AG10803 (cell line): ENCODE measurements at regions not wholly inside any gene's neighbourhood (a gene's known extent, or its start where the extent isn't known, plus 50 kb on each side); places are given as distances from the start of the nearest gene placed in this dataset.

Experiments used
- DNase-seq: peaks from one replicate; pipeline ENCODE4 v3.0.0; 2010; ENCODE audit warnings: low read depth
- H3K4me3 ChIP-seq: 2 replicates; pipeline ENCODE4 v1.5.1; 2011; ENCODE audit warnings: mild to moderate bottlenecking, low read length, control low read depth
- TF ChIP-seq, protein P1 (sequence below): conservative IDR thresholded peaks from 2 replicates; pipeline ENCODE4 v1.5.1; 2011; ENCODE audit warnings: mild to moderate bottlenecking, low read length, control low read depth, inconsistent platforms

DNA sequence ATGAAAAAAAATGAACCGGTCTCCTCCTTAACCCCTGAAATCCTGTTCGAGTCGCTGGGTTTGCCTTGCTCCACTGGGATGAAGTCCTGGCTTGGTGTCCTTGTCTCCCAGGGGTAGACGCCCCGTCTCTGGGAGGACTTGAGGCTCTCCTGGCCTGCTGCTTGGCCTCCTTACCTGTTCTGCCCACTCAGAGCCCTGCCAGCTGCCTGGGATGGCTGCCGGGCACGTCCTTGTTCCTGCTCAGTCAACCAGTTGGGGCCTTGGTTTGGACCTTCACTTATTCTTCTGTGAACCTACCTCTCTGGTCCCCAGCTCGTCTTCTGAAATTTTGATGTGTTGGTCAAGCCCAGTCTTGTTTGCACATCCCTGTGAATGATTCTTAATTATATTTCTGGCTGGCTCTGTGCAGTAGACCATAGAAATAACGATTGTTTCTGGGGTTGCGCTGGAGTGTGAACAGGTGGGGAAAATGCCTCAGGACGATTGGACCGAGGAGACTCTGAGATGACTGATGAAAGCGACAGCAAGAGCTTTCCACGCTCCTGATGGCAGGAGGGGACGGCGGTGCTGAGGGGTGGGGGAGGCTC is 126.5 kb upstream of the ESR1 start:
- TF ChIP-seq, protein P1, sequence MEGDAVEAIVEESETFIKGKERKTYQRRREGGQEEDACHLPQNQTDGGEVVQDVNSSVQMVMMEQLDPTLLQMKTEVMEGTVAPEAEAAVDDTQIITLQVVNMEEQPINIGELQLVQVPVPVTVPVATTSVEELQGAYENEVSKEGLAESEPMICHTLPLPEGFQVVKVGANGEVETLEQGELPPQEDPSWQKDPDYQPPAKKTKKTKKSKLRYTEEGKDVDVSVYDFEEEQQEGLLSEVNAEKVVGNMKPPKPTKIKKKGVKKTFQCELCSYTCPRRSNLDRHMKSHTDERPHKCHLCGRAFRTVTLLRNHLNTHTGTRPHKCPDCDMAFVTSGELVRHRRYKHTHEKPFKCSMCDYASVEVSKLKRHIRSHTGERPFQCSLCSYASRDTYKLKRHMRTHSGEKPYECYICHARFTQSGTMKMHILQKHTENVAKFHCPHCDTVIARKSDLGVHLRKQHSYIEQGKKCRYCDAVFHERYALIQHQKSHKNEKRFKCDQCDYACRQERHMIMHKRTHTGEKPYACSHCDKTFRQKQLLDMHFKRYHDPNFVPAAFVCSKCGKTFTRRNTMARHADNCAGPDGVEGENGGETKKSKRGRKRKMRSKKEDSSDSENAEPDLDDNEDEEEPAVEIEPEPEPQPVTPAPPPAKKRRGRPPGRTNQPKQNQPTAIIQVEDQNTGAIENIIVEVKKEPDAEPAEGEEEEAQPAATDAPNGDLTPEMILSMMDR = no peak
- DNase-seq = no peak
- no peak overlapping the region; the same call in 1 of the 2 replicates for H3K4me3 ChIP-seq

GRCh38 chr6:151681433-151682059 is 125.9 kb upstream of the ESR1 start:
- TF ChIP-seq, protein P1 = no peak
- DNase-seq = peak; percentile 50
- H3K4me3 ChIP-seq = peak overlapping the region; percentile 33

DNA sequence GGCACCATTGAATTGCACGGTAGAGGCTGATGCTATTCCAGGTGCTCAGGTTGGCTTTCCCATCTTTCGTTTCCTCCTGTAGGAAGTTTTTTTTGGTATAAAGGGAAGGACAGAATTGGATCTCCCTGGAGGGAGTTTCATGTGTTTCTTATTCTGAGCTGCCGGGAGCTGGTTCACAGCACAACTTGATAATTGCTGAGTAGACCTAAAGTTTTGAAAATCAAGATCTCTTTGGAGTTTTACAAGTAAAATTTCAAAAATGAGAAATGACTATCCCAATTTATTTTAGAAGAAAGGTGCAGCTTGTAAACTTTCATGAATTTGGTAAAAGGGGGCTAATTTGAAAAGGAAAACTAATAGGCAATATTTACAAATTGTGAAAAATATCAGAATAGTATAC is 125.2 kb upstream of the ESR1 start:
- DNase-seq = no peak
- TF ChIP-seq, protein P1 = no peak
- no peak overlapping the region for H3K4me3 ChIP-seq

GRCh38 chr6:151682922-151683321 is 124.6 kb upstream of the ESR1 start:
- no peak overlapping the region for H3K4me3 ChIP-seq
- no peak for DNase-seq
- TF ChIP-seq, protein P1 = no peak

- H3K4me3 ChIP-seq = no peak overlapping the region
- TF ChIP-seq, protein P1 = no peak
- DNase-seq = no peak
Measured at GRCh38 chr6:151683381-151683780, 124.1 kb upstream of the ESR1 start.

DNA sequence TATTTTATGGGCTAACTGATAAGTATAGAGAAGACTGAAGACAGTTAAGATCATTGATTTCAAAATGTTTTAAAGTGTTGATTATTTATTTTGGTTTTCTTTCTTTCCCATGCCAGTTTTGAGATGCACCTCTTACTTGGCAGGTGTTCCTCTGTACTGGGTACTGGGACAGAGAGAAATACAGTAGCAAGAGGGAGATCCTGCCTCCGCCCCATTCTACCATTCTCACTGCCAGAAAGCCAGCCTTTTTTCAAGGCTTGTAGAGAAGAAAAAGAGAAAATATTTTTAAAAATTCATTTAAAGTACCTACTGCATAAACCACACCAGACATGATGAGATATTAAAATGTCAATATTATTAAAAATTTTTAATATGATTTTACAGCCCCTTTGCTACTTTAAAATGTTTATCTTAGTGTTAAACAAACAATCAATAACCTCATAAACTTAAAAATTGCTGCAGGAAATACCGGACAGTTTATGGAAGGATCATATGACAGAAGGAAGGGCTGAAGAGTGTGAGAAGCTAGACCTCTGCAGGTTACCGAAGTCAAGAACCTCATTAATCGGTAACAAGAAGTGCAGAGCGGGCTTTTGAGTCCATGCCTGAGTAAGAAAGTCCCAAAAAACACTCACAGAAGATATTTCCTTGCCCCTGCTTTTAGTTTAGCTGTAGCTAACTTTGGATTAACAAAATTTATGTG is 117.8 kb upstream of the ESR1 start:
- TF ChIP-seq, protein P1 = no peak
- H3K4me3 ChIP-seq = no peak overlapping the region
- no peak for DNase-seq

DNA sequence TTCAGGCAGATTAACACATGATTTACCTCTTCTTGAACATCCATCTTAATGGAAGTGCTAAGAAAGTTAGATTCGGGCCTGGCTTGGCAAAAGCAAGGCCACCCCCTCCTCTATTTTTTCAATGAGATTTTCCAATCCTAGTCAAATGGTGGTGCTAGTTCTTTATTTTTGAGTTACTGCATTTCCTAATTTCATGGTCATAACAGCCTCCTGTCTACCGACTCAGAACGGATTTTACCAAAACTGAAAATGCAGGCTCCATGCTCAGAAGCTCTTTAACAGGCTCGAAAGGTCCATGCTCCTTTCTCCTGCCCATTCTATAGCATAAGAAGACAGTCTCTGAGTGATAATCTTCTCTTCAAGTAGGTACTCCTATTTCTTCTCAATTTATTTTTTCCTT is 117.2 kb upstream of the ESR1 start:
- peak; percentile 37 for DNase-seq
- peak overlapping the region; percentile 21 for H3K4me3 ChIP-seq
- TF ChIP-seq, protein P1 = peak; percentile 35
